Superior temporal gyrus (tissue), 1 donor: ENCODE measurements at regions not wholly inside any gene's neighbourhood (a gene's known extent, or its start where the extent isn't known, plus 50 kb on each side); places are given as distances from the start of the nearest gene placed in this dataset.

Source experiments
- DNase-seq: peaks from one replicate; pipeline ENCODE4 v3.0.0-alpha.2; 2016; ENCODE audit errors: extremely low spot score

DNA sequence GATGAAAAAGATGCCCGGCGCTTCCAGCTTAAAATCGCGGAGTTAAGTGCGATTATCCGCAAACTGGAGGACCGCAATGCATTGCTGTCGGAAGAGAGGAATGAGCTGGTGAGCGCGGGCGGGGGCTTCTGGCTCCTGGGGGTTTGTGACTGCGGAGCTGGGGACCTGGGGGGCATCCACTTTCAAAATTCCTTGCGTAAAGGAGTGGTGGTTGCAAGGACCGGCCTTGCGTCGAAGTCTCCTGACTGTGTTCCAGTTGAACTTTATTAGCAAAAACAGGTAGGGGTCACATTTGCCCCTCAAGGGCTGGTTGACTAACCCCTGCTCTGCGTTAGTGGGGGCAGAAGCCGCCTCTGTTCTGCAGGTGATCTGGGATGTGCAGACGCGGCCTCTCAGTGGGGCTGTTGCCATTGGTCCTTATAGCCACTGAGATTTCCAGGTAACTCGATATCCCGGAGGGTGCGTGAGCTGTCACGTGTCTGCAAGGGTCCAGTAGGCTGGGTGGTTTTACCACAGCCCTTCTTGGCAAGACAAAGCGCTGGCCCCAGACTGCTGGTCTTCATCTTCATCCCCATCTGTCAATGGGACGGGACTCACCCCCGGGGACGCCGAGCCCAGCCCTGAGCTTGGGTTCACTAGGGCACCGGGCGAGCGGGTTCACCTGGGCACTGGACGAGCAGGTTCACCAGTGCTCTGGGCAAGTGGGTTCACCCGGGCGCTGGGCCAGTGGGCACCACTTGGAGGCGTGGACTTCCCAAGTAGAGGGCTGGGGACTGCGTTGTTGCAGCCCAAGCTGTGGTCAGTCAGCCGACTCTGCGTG is 51.5 kb upstream of the DPYSL4 start:
- DNase-seq = no peak

DNA sequence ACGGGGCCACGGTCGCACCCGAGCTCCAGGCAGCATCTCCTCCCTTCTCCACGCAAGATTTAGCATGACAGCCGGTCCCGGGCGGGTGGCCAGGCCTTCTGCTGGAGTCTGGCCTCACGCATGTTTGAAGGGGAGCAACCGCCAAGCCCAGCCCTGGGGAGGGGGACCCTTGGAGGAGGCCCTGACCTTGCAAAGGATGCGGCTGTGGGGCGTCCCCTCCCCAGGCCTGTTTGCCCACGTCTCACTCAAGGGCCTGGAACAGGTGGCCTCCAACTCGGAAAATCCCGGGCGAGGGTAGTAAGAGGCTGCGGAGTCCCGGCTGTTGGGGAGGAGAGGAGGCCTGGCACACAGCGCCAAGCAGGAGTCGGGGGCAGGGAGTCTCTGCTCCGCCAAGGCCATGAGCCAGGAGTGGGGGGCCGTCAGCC is 50.6 kb upstream of the DPYSL4 start:
- DNase-seq = no peak

DNA sequence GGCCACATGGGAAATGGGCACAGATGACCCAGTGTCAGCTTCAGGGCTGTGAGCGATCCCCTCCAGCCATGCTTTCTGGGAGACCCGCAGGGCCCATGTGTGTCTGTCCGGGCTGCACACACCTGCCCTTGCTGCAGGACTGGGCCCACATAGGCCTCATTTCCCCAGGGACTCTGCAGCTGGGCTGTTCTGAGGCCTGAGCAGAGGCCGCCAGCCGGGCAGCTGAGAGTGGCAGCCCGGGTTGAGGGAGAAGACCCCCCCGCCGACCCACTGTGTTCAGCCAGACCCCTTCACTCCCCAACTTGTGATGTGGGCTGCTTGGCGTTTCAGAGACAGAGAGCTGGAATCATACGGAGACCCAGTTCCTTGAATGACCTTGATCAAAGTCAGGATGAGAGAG is 50.1 kb upstream of the DPYSL4 start:
- no peak for DNase-seq
